NCI-H187 treated with DMSO at 0.1 percent for 48 hours (cell line): ENCODE measurements at regions not wholly inside any gene's neighbourhood (a gene's known extent, or its start where the extent isn't known, plus 50 kb on each side); places are given as distances from the start of the nearest gene placed in this dataset.
"Not testable (repeated sequence)": the region's sequence is repeated elsewhere in the genome, so short reads cannot be mapped to it uniquely, and the experiment has no call there.

ENCODE experiments used
- DNase-seq: peaks from one replicate; lab custom pipeline; 2025; lab: John Stamatoyannopoulos, UW

GRCh38 chr5:166856791-166857190 is 1434.7 kb upstream of the WWC1 start:
- no peak for DNase-seq

- no peak for DNase-seq
Observed at GRCh38 chr5:166860426-166860825, 1431.0 kb upstream of the WWC1 start.

GRCh38 chr5:166862581-166862980 is 1428.9 kb upstream of the WWC1 start:
- no peak for DNase-seq

GRCh38 chr5:166865206-166865605 is 1426.2 kb upstream of the WWC1 start:
- DNase-seq: no peak

- DNase-seq: no peak
Observed at GRCh38 chr5:166880456-166880855, 1411.0 kb upstream of the WWC1 start.

GRCh38 chr5:166881802-166882201 is 1409.6 kb upstream of the WWC1 start:
- DNase-seq: no peak

GRCh38 chr5:166883016-166883415 is 1408.4 kb upstream of the WWC1 start:
- no peak for DNase-seq

GRCh38 chr5:166898166-166898565 is 1393.3 kb upstream of the WWC1 start:
- no peak for DNase-seq

- DNase-seq: no peak
Observed at GRCh38 chr5:166899343-166899742, 1392.1 kb upstream of the WWC1 start.

GRCh38 chr5:166904571-166904970 is 1386.9 kb upstream of the WWC1 start:
- DNase-seq: no peak

- no peak for DNase-seq
Observed at GRCh38 chr5:166906991-166907713, 1384.3 kb upstream of the WWC1 start.

- no peak for DNase-seq
Observed at GRCh38 chr5:166909040-166909439, 1382.4 kb upstream of the WWC1 start.

- no peak for DNase-seq
Observed at GRCh38 chr5:166909926-166910325, 1381.5 kb upstream of the WWC1 start.

GRCh38 chr5:166910995-166911394 is 1380.5 kb upstream of the WWC1 start:
- DNase-seq: no peak

- no peak for DNase-seq
Observed at GRCh38 chr5:166916021-166916420, 1375.4 kb upstream of the WWC1 start.

GRCh38 chr5:166926138-166926537 is 1365.3 kb upstream of the WWC1 start:
- no peak for DNase-seq

GRCh38 chr5:166926806-166927475 is 1364.5 kb upstream of the WWC1 start:
- DNase-seq: not testable (repeated sequence)

- DNase-seq: no peak
Observed at GRCh38 chr5:166936351-166936750, 1355.1 kb upstream of the WWC1 start.

GRCh38 chr5:166938071-166938470 is 1353.4 kb upstream of the WWC1 start:
- DNase-seq: no peak

- no peak for DNase-seq
Observed at GRCh38 chr5:166942948-166943347, 1348.5 kb upstream of the WWC1 start.

GRCh38 chr5:166947045-166947444 is 1344.4 kb upstream of the WWC1 start:
- DNase-seq: no peak

- DNase-seq: no peak
Observed at GRCh38 chr5:166948679-166949078, 1342.8 kb upstream of the WWC1 start.

GRCh38 chr5:166952048-166952447 is 1339.4 kb upstream of the WWC1 start:
- no peak for DNase-seq

GRCh38 chr5:166957782-166958181 is 1333.7 kb upstream of the WWC1 start:
- DNase-seq: no peak
